Retinal pigment epithelial cell (primary cell): ENCODE measurements at regions not wholly inside any gene's neighbourhood (a gene's known extent, or its start where the extent isn't known, plus 50 kb on each side); places are given as distances from the start of the nearest gene placed in this dataset.

Experiments
- DNase-seq: peaks from one replicate; pipeline ENCODE4 v3.0.0-alpha.2; 2010; ENCODE audit warnings: low read depth
- H3K4me3 ChIP-seq: 2 replicates; pipeline ENCODE4 v1.5.1; 2011; ENCODE audit warnings: mild to moderate bottlenecking, low read length, control low read depth, moderate library complexity
- TF ChIP-seq, protein P1 (sequence below): conservative IDR thresholded peaks from 2 replicates; pipeline ENCODE4 v1.5.1; 2011; ENCODE audit warnings: low read depth, low read length, control low read depth, inconsistent platforms

DNA sequence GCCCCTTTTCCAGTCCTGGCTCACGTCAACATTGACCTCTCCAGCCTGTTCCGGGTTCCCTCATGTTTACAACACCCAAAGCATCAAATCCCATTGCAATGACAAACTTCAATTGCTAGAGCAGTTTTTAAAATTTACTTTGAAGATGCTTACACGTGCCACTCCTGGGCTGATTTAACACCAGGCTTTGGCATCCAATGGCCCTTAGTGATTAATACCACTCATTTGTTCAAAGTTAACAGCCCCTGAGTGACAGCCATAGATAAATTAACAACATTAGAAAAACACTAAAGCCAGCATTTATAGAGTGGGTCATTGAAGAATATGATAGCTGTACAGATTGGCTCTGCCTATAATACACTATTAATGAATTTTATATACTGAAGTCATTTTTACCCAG is 135.1 kb downstream of the PMP22 start:
- TF ChIP-seq, protein P1, sequence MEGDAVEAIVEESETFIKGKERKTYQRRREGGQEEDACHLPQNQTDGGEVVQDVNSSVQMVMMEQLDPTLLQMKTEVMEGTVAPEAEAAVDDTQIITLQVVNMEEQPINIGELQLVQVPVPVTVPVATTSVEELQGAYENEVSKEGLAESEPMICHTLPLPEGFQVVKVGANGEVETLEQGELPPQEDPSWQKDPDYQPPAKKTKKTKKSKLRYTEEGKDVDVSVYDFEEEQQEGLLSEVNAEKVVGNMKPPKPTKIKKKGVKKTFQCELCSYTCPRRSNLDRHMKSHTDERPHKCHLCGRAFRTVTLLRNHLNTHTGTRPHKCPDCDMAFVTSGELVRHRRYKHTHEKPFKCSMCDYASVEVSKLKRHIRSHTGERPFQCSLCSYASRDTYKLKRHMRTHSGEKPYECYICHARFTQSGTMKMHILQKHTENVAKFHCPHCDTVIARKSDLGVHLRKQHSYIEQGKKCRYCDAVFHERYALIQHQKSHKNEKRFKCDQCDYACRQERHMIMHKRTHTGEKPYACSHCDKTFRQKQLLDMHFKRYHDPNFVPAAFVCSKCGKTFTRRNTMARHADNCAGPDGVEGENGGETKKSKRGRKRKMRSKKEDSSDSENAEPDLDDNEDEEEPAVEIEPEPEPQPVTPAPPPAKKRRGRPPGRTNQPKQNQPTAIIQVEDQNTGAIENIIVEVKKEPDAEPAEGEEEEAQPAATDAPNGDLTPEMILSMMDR: no peak
- no peak overlapping the region for H3K4me3 ChIP-seq
- DNase-seq: no peak

GRCh38 chr17:15124746-15125145 is 140.4 kb downstream of the PMP22 start:
- no peak overlapping the region for H3K4me3 ChIP-seq
- DNase-seq: no peak
- TF ChIP-seq, protein P1: no peak

GRCh38 chr17:15124264-15124595 is 140.9 kb downstream of the PMP22 start:
- TF ChIP-seq, protein P1: no peak
- DNase-seq: no peak
- no peak overlapping the region for H3K4me3 ChIP-seq

GRCh38 chr17:15123593-15124263 is 141.4 kb downstream of the PMP22 start:
- TF ChIP-seq, protein P1: no peak
- no peak overlapping the region for H3K4me3 ChIP-seq
- DNase-seq: no peak

DNA sequence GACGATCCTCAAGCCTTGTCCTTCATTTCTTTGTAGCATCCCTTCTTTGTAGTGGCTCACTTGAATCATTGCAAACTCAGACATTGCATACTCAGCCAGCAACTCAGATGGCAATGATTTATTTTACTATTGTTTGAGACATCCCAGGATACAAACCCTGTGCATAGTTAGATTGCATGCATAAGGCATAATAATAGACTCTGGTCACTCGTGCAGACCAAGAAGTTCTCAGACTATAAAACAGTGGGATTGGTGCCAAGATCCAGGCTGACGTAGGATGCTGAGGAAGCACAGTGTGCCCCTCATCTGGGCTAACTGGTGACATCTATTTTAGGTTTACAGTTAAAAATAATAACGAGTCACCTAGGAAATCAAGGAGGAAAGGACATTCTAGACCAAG is 142.3 kb downstream of the PMP22 start:
- no peak overlapping the region for H3K4me3 ChIP-seq

DNA sequence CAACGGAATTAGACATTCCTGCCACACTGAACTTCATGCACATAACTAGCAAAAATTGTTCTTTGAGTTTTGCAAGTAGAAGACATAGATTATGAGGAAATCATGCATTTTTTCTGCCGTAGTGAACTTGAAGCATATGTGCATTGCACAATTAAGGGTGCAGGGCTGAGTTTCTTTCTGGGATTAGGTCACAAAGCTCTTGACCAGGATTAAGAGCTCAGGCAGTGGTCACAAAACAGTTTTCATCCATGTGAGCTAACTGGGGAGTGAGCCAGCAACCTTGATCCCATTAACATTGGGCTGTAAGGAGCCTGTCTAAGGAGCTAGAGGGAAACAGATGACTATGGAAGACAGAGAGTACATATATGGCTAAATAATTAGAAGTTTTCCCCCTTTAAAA is 143.7 kb downstream of the PMP22 start:
- no peak overlapping the region for H3K4me3 ChIP-seq
- TF ChIP-seq, protein P1: no peak
- DNase-seq: peak; percentile 81

More for the DNA sequence above, 142.3 kb downstream of the PMP22 start:
- TF ChIP-seq, protein P1: no peak
- no peak for DNase-seq

DNA sequence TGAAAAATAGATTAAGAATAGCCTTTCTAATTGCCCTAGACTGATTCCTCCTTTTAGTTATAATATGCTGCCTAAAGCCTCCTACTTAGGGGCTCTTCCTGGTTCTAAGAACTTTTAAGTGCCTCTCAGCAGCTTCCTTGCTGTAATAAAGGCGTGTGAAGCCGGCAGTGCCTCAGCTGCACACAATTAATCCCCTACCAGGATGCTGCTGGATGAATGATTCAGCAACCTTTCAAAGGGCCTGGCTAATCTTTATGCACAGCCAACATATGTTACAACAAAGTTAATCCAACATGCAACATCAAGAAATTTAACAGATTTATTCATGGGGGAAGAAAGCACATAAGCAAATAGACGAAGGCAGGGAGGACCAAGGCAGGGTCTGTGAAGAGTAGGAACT is 145.2 kb downstream of the PMP22 start:
- no peak overlapping the region for H3K4me3 ChIP-seq
- TF ChIP-seq, protein P1: no peak
- DNase-seq: peak; percentile 81
